ENCODE measurements at regions not wholly inside any gene's neighbourhood (a gene's known extent, or its start where the extent isn't known, plus 50 kb on each side); places are given as distances from the start of the nearest gene placed in this dataset.
A peak's percentile ranks its signal among the peaks of the same experiment; 100 is the strongest.

DNA sequence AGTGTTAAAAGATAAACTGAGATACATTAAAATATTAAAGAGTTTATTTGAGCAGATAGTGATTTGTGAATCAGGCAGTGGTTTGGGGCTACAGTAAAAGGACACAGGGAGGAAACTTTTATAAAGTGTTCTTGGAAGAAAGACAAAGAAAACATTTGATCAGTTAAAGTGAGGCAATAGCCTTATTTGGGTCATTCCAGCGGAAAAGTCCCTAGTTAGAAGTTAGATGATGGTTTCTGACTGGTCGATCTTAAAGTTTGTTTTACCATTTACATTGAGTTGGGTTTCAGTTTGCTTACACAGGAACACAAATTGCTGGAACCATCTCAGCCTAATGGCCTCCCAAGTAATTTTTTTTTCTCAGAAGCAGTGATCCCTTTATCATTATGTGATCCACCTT lies 69.7 kb downstream of the PPP1R2C start:
- 25 to 27% methylated on average over 2 of the region's 2 CpGs for WGBS, 2 donors
- Histone ChIP-seq H3K36me3 (no peaks in the 10 kb centered on the region), H3K27ac (peak overlapping the region in 1 of 4 donors; percentile 52), H3K9me3 (no peaks in the 10 kb centered on the region), H3K4me1 (peaks cover 0 to 12% (median 11%) of the 10 kb centered on the region in 3 donors), H3K27me3 (peaks cover 0 to 11% (median 0%) of the 10 kb centered on the region in 4 donors), H3K4me3 (no peak overlapping the region)
- TF ChIP-seq, protein P1, sequence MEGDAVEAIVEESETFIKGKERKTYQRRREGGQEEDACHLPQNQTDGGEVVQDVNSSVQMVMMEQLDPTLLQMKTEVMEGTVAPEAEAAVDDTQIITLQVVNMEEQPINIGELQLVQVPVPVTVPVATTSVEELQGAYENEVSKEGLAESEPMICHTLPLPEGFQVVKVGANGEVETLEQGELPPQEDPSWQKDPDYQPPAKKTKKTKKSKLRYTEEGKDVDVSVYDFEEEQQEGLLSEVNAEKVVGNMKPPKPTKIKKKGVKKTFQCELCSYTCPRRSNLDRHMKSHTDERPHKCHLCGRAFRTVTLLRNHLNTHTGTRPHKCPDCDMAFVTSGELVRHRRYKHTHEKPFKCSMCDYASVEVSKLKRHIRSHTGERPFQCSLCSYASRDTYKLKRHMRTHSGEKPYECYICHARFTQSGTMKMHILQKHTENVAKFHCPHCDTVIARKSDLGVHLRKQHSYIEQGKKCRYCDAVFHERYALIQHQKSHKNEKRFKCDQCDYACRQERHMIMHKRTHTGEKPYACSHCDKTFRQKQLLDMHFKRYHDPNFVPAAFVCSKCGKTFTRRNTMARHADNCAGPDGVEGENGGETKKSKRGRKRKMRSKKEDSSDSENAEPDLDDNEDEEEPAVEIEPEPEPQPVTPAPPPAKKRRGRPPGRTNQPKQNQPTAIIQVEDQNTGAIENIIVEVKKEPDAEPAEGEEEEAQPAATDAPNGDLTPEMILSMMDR (IDR thresholded peaks at IDR 0.05): no peak
- peak; percentile 92 for FAIRE-seq
- ATAC-seq: peak; percentile 76 to 86 (median 80)
- intact Hi-C loops (cut with DNase I): no loop called here
- no peak for DNase-seq

DNA sequence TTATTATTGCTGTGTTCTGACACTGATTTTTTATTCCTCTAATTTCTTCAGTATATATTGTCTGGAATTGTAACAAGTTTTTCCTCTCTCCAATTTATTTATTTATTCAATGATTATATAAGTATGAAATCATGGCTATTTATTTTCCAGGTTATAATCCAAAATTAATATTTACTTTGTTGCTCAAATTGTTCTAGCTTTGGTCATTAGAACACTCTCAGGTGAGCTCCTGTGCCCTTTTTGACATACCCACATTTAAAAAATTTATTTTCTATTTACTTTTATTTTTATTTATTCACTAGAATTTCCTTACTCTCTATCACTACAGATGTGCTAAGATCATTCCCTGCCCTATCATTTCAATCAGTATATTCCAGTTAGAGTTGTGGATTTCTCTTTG lies 70.2 kb downstream of the PPP1R2C start:
- H3K27ac ChIP-seq: peak overlapping the region in 1 of 4 donors; percentile 52
- H3K36me3 ChIP-seq: no peaks in the 10 kb centered on the region
- H3K4me3 ChIP-seq: no peak overlapping the region
- DNase-seq (no peak), ATAC-seq (peak; percentile 76 to 82 (median 78)), FAIRE-seq (no peak)
- H3K4me1 ChIP-seq: peaks cover 0 to 12% (median 11%) of the 10 kb centered on the region in 3 donors
- peaks cover 0 to 7% (median 0%) of the 10 kb centered on the region in 4 donors for H3K27me3 ChIP-seq
- no peaks in the 10 kb centered on the region for H3K9me3 ChIP-seq
- TF ChIP-seq, protein P1 (IDR thresholded peaks at IDR 0.05): no peak
- intact Hi-C loops (cut with DNase I): no loop called here

DNA sequence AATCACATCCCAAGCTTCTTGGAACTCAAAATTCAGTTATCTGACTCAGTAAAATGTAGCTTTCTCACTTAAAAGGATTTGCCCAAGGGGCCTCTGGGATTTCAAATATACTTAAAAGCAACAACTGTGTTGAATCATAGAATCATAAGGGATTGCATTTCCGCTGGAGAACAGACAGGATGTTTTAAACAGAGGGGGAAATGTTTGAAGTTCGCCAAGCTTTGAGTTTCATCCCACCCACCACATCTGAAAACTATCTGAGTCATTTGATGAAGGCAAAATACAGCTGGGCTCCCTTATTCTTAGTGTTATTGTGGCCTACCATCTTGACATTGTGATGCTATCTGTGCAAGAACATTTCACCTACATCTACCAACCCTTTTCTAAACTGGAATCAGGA lies 73.5 kb downstream of the PPP1R2C start:
- intact Hi-C loops (cut with DNase I): no loop called here
- DNase-seq: no peak
- 84 to 86% methylated on average over 2 of the region's 2 CpGs for WGBS, 2 donors

DNA sequence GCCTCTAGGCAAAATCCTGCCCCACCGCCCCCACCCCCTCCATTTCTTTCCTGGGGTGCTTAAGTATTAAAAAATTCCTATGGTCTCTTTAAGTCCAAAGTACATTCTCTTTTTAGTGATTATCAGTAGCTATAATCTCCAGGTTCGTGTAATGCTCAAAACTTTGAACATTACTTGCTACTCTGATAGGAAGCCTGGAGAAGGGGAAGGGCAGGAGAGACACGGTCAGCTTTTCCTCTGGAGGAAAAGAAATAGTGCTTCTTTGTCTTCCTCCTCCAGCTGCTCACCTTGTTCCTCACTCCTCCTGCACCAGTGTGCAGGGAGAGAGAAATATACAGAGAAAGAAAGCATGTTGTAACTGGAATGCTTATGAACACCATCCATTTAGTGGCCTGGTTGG lies 80.4 kb downstream of the PPP1R2C start:
- 7 to 25% methylated on average over 3 of the region's 3 CpGs for WGBS, 2 donors
- TF ChIP-seq, protein P1 (IDR thresholded peaks at IDR 0.05): no peak
- intact Hi-C loops (cut with DNase I): no loop called here
- ATAC-seq (peak in 2 of 4 donors; percentile 30 to 56), DNase-seq (no peak), FAIRE-seq (peak; percentile 9)
- Histone ChIP-seq H3K4me1 (peaks cover 0 to 4% (median 0%) of the 10 kb centered on the region in 3 donors), H3K4me3 (no peak overlapping the region), H3K9me3 (no peaks in the 10 kb centered on the region), H3K27me3 (no peaks in the 10 kb centered on the region), H3K27ac (no peak overlapping the region), H3K36me3 (no peaks in the 10 kb centered on the region)

More for the DNA sequence above, 73.5 kb downstream of the PPP1R2C start:
- no peak for ATAC-seq
- TF ChIP-seq, protein P1 (IDR thresholded peaks at IDR 0.05): no peak
- Histone ChIP-seq H3K4me1 (peaks cover 0 to 12% (median 11%) of the 10 kb centered on the region in 3 donors), H3K27ac (no peak overlapping the region), H3K9me3 (no peaks in the 10 kb centered on the region), H3K36me3 (no peaks in the 10 kb centered on the region), H3K4me3 (no peak overlapping the region), H3K27me3 (no peaks in the 10 kb centered on the region)
- no peak for FAIRE-seq

DNA sequence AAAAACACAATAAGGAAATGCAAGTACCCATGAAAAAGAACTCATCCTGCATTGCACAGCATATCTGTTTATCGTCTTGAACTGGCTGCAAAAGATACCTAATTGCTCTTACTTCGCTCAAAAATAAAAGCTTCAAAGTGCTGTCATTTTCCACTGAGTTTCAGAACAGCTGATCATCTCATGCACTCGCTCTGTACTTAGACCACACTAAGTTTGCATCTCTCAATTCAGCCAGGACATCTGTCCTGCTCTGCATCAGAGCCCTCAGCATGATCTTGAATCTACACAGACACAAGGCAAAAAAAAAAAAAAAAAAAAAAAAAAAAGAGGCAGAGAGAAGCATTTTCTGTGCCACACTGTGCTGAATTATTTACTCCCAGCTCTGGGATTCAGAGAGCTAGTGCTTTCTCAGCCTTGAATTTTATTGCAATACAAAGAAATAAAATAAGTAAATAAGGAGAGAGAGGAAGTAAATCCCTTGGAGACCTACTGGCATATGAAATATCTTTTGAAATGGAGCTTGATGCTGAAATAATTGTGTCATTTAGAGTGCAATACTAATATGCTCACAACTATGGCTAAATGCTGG lies 81.3 kb downstream of the PPP1R2C start:
- no peak for FAIRE-seq
- no peak overlapping the region for H3K27ac ChIP-seq
- ATAC-seq: no peak
- H3K9me3 ChIP-seq: no peaks in the 10 kb centered on the region
- intact Hi-C loops (cut with DNase I): no loop called here
- WGBS, 2 donors: 48 to 84% methylated on average over 3 of the region's 3 CpGs
- H3K4me1 ChIP-seq: peaks cover 0 to 4% (median 0%) of the 10 kb centered on the region in 3 donors
- TF ChIP-seq, protein P1 (IDR thresholded peaks at IDR 0.05): no peak
- no peaks in the 10 kb centered on the region for H3K36me3 ChIP-seq
- DNase-seq: no peak
- H3K4me3 ChIP-seq: no peak overlapping the region
- peaks cover 0 to 2% (median 0%) of the 10 kb centered on the region in 4 donors for H3K27me3 ChIP-seq

Measured in pancreas (tissue), 10 donors.